Astrocyte of the cerebellum (primary cell): ENCODE measurements at regions not wholly inside any gene's neighbourhood (a gene's known extent, or its start where the extent isn't known, plus 50 kb on each side); places are given as distances from the start of the nearest gene placed in this dataset.
"Not testable (repeated sequence)": the region's sequence is repeated elsewhere in the genome, so short reads cannot be mapped to it uniquely, and the experiment has no call there.

ENCODE experiments used
- DNase-seq: peaks from one replicate; pipeline ENCODE4 v3.0.0-alpha.2; 2011; ENCODE audit warnings: low read depth
- H3K4me3 ChIP-seq: 2 replicates; pipeline ENCODE4 v1.5.1; 2011; ENCODE audit warnings: mild to moderate bottlenecking, low read depth, low read length, moderate library complexity
- CTCF ChIP-seq: IDR thresholded peaks from 2 replicates; pipeline ENCODE4 v1.5.1; 2012; ENCODE audit warnings: low read length, low read depth, moderate library complexity, mild to moderate bottlenecking; ENCODE audit errors: missing control alignments
- in situ Hi-C: cut with HindIII; loops from 2 replicates; pipeline ENCODE4 v1.10.0; 2017; ENCODE audit warnings: low sequenced_read_pairs

DNA sequence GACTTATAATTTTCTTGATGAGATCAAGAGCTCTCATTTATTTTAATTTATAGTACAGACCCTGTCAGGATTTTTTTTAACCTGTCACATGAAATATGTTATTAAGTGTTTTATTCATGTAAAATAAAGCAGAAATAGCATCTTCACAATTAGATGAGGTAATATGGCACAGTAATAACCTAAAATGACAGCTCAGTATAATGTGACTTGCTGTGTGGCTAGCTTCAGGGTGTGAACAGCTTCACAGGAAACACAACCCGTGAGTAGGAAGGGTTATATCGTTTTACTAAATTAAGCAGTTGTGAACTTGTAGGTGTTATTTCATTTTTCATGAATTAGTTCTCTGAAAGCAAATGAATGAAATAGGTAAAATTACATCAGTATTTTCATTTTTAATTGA, 366.9 kb upstream of the CHORDC1 start:
- H3K4me3 ChIP-seq = no peak overlapping the region
- no peak for TF ChIP-seq CTCF
- in situ Hi-C loops = no loop called here
- no peak for DNase-seq

DNA sequence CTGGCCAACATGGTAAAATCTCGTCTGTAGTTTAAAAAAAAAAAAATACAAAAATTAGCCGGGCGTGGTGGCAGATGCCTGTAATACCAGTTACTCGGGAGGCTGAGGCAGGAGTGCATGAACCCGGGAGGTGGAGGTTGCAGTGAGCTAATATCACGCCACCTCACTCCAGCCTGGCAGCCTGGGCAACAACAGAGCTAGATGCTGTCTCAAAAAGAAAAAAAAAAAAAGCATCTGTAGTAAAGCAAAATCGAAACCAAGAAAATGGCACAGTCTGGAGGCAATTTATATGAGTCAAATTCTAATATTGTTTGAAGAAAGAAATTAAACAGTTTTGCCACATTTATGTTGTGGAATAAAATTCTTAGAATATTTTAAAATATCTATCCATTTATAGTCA, 365.0 kb upstream of the CHORDC1 start:
- DNase-seq = no peak
- TF ChIP-seq CTCF = no peak
- in situ Hi-C loops = no loop called here
- no peak overlapping the region for H3K4me3 ChIP-seq

DNA sequence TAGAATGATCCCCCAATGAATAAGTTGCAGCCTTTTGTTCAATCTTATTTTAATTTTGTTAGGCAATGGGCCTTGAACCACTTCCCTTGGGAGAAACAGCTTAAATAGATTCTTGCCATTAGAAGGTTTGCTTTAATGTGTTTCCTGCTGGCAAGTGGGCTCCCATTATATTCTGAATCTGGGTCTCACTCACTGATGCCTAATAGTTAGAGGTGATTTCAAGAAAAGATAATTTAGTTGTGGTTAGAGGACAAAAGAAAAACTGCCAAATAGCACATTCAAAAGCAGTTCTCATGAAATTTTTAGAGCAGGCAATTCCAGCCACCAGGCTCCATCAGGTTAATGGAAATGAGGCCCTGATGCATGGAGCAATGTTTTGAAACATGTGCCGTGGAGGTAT, 362.6 kb upstream of the CHORDC1 start:
- no peak for DNase-seq
- in situ Hi-C loops = no loop called here
- no peak overlapping the region for H3K4me3 ChIP-seq
- no peak for TF ChIP-seq CTCF

GRCh38 chr11:90582999-90583398, 360.1 kb upstream of the CHORDC1 start:
- DNase-seq, in situ Hi-C loops, H3K4me3 ChIP-seq: not testable (repeated sequence)

GRCh38 chr11:90564531-90564930, 341.7 kb upstream of the CHORDC1 start:
- no peak for DNase-seq
- in situ Hi-C loops = no loop called here
- no peak for TF ChIP-seq CTCF
- H3K4me3 ChIP-seq = no peak overlapping the region

GRCh38 chr11:90558328-90558865, 335.5 kb upstream of the CHORDC1 start:
- TF ChIP-seq CTCF = no peak
- DNase-seq = no peak
- in situ Hi-C loops = no loop called here
- no peak overlapping the region for H3K4me3 ChIP-seq

GRCh38 chr11:90556606-90557005, 333.8 kb upstream of the CHORDC1 start:
- TF ChIP-seq CTCF = no peak
- in situ Hi-C loops = no loop called here
- H3K4me3 ChIP-seq = no peak overlapping the region
- DNase-seq = no peak
